ENCODE measurements at regions not wholly inside any gene's neighbourhood (a gene's known extent, or its start where the extent isn't known, plus 50 kb on each side); places are given as distances from the start of the nearest gene placed in this dataset.
A peak's percentile ranks its signal among the peaks of the same experiment; 100 is the strongest.

DNA sequence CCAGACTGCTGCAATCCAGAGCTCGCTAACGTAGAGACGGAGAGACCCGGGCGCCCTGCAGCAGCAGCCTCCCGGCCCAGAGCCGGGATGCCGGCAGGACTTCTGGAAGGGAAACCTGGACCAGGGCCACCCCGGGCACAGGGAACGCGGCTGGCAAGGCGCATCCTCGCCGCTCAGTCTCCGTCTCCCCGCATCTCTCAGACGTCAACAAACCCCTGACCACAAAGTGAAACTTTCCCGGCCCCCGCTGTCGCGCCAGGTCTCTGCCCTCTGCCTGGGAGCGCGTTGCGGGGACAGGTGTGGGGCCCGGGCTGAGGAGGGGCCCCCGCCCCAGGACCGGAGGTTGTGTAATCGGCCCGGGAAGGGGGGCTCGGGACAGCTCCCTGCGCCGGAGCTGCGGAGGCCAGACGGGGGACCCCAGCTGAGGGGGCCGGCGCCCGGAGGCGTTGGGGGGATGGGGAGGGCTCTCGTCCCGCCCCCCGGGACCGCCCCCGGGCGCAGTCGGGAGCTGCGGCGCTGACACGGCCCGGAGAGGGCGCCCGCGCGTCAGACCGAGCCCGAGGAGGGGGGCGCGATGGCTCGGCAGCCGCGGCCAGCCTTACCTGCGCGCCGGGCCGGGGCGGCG is 116.6 kb upstream of the HIVEP3 start:
- TF ChIP-seq, protein P1, sequence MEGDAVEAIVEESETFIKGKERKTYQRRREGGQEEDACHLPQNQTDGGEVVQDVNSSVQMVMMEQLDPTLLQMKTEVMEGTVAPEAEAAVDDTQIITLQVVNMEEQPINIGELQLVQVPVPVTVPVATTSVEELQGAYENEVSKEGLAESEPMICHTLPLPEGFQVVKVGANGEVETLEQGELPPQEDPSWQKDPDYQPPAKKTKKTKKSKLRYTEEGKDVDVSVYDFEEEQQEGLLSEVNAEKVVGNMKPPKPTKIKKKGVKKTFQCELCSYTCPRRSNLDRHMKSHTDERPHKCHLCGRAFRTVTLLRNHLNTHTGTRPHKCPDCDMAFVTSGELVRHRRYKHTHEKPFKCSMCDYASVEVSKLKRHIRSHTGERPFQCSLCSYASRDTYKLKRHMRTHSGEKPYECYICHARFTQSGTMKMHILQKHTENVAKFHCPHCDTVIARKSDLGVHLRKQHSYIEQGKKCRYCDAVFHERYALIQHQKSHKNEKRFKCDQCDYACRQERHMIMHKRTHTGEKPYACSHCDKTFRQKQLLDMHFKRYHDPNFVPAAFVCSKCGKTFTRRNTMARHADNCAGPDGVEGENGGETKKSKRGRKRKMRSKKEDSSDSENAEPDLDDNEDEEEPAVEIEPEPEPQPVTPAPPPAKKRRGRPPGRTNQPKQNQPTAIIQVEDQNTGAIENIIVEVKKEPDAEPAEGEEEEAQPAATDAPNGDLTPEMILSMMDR (IDR thresholded peaks at IDR 0.05) = peak; percentile 29 to 73 (median 48)
- TF ChIP-seq POLR2A (IDR thresholded peaks at IDR 0.05) = no peak
